ENCODE measurements at regions not wholly inside any gene's neighbourhood (a gene's known extent, or its start where the extent isn't known, plus 50 kb on each side); places are given as distances from the start of the nearest gene placed in this dataset.

DNA sequence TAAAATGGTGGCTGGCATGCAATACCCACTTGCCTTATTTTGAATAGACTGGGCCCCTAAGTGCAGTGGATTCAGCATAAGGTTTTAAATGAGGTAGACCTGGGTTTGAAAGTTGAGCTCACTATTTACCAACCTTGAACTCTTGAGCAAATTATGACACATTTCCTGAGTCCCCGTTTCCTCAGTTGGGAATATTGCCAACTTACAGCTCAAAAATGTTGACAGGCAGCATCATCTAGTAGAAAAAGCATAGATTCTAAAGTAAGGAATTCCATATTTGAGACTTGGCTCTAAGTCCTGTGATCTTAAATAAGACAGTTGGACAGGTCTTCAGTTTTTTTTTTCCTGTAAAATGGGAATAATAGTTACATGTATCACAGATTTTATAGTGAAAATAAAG lies 305.5 kb downstream of the ACTR3B start:
- peaks cover 0 to 13% (median 9%) of the 10 kb centered on the region in 7 donors for H3K9me3 Mint-ChIP-seq
- Histone ChIP-seq H3K4me1 (ENCODE audit: control insufficient read depth in 1 of 2, insufficient read depth in 2 of 2, low read length in 2 of 2) (no peaks in the 10 kb centered on the region), H2AFZ (ENCODE audit: insufficient read depth, low read depth, low read length, poor library complexity, severe bottlenecking) (no peak overlapping the region), H3K9me3 (replicated peaks in 1 of 2; ENCODE audit: control insufficient read depth in 1 of 2, insufficient read depth in 1 of 2, low read length in 2 of 2) (peaks cover 17 to 20% of the 10 kb centered on the region in 2 donors), H3K4me2 (replicated peaks; ENCODE audit: extremely low read depth, low read length, poor library complexity, severe bottlenecking) (no peak overlapping the region), H3K79me2 (ENCODE audit: insufficient read depth, low read length) (no peaks in the 10 kb centered on the region), H3K4me3 (replicated peaks in 1 of 3; ENCODE audit: low read depth in 2 of 3, low read length in 3 of 3) (no peak overlapping the region), H3K9ac (ENCODE audit: insufficient read depth, low read length, poor library complexity, severe bottlenecking) (no peak overlapping the region), H3K36me3 (replicated peaks in 1 of 2; ENCODE audit: control insufficient read depth in 1 of 2, insufficient read depth in 2 of 2, low read length in 2 of 2) (no peaks in the 10 kb centered on the region), H3K27me3 (ENCODE audit: control insufficient read depth in 2 of 2, insufficient read depth in 2 of 2, low read length in 2 of 2) (no peaks in the 10 kb centered on the region), H3K27ac (ENCODE audit: low read depth in 1 of 2, low read length in 2 of 2) (no peak overlapping the region), H4K20me1 (ENCODE audit: insufficient read depth, low read length) (no peaks in the 10 kb centered on the region)
- no peaks in the 10 kb centered on the region for H3K4me1 Mint-ChIP-seq
- H3K27ac Mint-ChIP-seq = no peak overlapping the region
- peaks cover 0 to 1% (median 0%) of the 10 kb centered on the region in 3 donors for H3K27me3 Mint-ChIP-seq (ENCODE audit: low read depth in 3 of 3)
- intact Hi-C loops (cut with micrococcal nuclease) = no loop called here
- no peak for DNase-seq
- no CpG with 5 or more reads among the region's 1 CpG for WGBS (ENCODE audit: insufficient coverage)
- H3K4me3 Mint-ChIP-seq = no peak overlapping the region
- no peaks in the 10 kb centered on the region for H3K36me3 Mint-ChIP-seq
- TF ChIP-seq, protein P1, sequence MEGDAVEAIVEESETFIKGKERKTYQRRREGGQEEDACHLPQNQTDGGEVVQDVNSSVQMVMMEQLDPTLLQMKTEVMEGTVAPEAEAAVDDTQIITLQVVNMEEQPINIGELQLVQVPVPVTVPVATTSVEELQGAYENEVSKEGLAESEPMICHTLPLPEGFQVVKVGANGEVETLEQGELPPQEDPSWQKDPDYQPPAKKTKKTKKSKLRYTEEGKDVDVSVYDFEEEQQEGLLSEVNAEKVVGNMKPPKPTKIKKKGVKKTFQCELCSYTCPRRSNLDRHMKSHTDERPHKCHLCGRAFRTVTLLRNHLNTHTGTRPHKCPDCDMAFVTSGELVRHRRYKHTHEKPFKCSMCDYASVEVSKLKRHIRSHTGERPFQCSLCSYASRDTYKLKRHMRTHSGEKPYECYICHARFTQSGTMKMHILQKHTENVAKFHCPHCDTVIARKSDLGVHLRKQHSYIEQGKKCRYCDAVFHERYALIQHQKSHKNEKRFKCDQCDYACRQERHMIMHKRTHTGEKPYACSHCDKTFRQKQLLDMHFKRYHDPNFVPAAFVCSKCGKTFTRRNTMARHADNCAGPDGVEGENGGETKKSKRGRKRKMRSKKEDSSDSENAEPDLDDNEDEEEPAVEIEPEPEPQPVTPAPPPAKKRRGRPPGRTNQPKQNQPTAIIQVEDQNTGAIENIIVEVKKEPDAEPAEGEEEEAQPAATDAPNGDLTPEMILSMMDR (IDR thresholded peaks at IDR 0.05) = no peak

DNA sequence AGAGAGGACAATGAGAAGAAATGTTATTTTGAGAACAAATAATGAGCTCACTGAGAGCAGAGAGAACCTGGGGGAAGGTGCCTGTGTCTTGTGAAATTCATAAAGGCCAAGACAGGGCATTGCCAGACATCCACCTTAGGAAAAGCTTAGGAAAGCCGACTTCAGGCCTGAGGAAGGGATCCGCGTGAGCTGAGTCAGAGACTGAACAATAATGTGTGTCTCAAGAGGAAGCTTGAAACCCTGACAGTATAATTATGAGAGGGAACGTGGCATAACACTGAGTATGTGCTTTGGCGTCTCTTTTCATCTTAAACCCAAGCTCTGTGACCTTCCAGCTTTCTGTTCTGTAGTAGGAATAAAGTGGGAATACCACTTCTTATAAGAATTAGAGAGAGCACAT lies 307.2 kb downstream of the ACTR3B start:
- Histone ChIP-seq H3K4me2 (replicated peaks; ENCODE audit: extremely low read depth, low read length, poor library complexity, severe bottlenecking) (no peak overlapping the region), H3K9me3 (replicated peaks in 1 of 2; ENCODE audit: control insufficient read depth in 1 of 2, insufficient read depth in 1 of 2, low read length in 2 of 2) (peaks cover 12 to 16% of the 10 kb centered on the region in 2 donors), H3K9ac (ENCODE audit: insufficient read depth, low read length, poor library complexity, severe bottlenecking) (no peak overlapping the region), H3K27me3 (ENCODE audit: control insufficient read depth in 2 of 2, insufficient read depth in 2 of 2, low read length in 2 of 2) (no peaks in the 10 kb centered on the region), H3K79me2 (ENCODE audit: insufficient read depth, low read length) (no peaks in the 10 kb centered on the region), H3K4me1 (ENCODE audit: control insufficient read depth in 1 of 2, insufficient read depth in 2 of 2, low read length in 2 of 2) (no peaks in the 10 kb centered on the region), H2AFZ (ENCODE audit: insufficient read depth, low read depth, low read length, poor library complexity, severe bottlenecking) (no peak overlapping the region), H3K4me3 (replicated peaks in 1 of 3; ENCODE audit: low read depth in 2 of 3, low read length in 3 of 3) (no peak overlapping the region), H4K20me1 (ENCODE audit: insufficient read depth, low read length) (no peaks in the 10 kb centered on the region), H3K27ac (ENCODE audit: low read depth in 1 of 2, low read length in 2 of 2) (no peak overlapping the region), H3K36me3 (replicated peaks in 1 of 2; ENCODE audit: control insufficient read depth in 1 of 2, insufficient read depth in 2 of 2, low read length in 2 of 2) (no peaks in the 10 kb centered on the region)
- Mint-ChIP-seq H3K36me3 (no peaks in the 10 kb centered on the region), H3K27ac (no peak overlapping the region), H3K27me3 (ENCODE audit: low read depth in 3 of 3) (peaks cover 0 to 1% (median 0%) of the 10 kb centered on the region in 3 donors), H3K4me1 (no peaks in the 10 kb centered on the region), H3K9me3 (peaks cover 0 to 13% (median 7%) of the 10 kb centered on the region in 7 donors), H3K4me3 (no peak overlapping the region)
- TF ChIP-seq, protein P1 (IDR thresholded peaks at IDR 0.05) = no peak
- no peak for DNase-seq
- intact Hi-C loops (cut with micrococcal nuclease) = no loop called here
- 100% methylated on average over 2 of the region's 5 CpGs for WGBS (ENCODE audit: insufficient coverage)

Measured in CD14-positive monocyte (primary cell).